ENCODE measurements at regions not wholly inside any gene's neighbourhood (a gene's known extent, or its start where the extent isn't known, plus 50 kb on each side); places are given as distances from the start of the nearest gene placed in this dataset.

GRCh38 chr10:128612631-128613030, 486.4 kb upstream of the MKI67 start:
- TF ChIP-seq POLR2A (IDR thresholded peaks at IDR 0.05; ENCODE audit: low read length) = no peak
- no peak for TF ChIP-seq GATA1 (IDR thresholded peaks at IDR 0.05; ENCODE audit: low read depth, low read length)

Measured in erythroblast (primary cell).